ENCODE measurements at regions not wholly inside any gene's neighbourhood (a gene's known extent, or its start where the extent isn't known, plus 50 kb on each side); places are given as distances from the start of the nearest gene placed in this dataset.
A peak's percentile ranks its signal among the peaks of the same experiment; 100 is the strongest.

DNA sequence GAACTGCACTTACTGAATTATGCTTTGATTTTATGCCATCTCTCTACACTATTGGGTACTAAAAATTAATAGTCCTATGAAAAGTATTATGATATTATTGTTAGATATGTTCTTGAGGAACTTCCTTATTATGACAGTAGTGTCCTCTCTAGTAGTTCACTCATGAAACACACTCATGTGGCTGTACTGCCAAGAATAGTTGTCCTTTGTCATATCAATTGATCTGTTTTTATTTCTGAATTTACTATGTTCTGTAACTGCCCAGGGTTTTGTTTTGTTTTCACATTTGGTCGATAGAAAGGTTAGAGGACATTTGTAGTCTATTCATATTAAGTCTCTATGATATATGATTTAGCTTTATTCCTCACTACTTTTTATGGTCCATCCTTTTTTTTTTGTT is 215.2 kb downstream of the PPARGC1A start:
- TF ChIP-seq, protein P1, sequence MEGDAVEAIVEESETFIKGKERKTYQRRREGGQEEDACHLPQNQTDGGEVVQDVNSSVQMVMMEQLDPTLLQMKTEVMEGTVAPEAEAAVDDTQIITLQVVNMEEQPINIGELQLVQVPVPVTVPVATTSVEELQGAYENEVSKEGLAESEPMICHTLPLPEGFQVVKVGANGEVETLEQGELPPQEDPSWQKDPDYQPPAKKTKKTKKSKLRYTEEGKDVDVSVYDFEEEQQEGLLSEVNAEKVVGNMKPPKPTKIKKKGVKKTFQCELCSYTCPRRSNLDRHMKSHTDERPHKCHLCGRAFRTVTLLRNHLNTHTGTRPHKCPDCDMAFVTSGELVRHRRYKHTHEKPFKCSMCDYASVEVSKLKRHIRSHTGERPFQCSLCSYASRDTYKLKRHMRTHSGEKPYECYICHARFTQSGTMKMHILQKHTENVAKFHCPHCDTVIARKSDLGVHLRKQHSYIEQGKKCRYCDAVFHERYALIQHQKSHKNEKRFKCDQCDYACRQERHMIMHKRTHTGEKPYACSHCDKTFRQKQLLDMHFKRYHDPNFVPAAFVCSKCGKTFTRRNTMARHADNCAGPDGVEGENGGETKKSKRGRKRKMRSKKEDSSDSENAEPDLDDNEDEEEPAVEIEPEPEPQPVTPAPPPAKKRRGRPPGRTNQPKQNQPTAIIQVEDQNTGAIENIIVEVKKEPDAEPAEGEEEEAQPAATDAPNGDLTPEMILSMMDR (conservative IDR thresholded peaks at IDR 0.05; ENCODE audit: low read depth, low read length): no peak
- DNase-seq (ENCODE audit: low read depth): no peak
- no peak overlapping the region for H3K4me3 ChIP-seq (ENCODE audit: low read depth, low read length)

DNA sequence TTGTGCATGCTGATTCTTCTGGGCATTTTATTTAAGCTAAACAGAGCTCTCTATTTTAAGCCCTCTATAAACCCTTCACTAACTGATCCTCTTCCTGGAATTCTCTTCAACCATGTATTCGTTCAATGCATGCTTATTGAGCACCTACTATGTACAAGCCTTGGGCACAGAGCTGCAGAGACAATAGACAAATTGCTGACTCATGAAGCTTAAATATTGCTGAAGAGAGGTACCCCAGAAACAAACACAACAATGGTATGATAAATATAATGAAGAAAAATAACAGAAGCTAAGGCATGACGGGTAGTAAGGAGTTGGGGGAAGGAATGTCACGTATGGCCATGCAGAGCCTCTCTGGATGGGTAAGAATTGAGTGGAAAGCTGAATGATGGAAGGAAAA is 222.2 kb downstream of the PPARGC1A start:
- no peak for DNase-seq (ENCODE audit: low read depth)
- TF ChIP-seq, protein P1 (conservative IDR thresholded peaks at IDR 0.05; ENCODE audit: low read depth, low read length): no peak
- no peak overlapping the region for H3K4me3 ChIP-seq (ENCODE audit: low read depth, low read length)

DNA sequence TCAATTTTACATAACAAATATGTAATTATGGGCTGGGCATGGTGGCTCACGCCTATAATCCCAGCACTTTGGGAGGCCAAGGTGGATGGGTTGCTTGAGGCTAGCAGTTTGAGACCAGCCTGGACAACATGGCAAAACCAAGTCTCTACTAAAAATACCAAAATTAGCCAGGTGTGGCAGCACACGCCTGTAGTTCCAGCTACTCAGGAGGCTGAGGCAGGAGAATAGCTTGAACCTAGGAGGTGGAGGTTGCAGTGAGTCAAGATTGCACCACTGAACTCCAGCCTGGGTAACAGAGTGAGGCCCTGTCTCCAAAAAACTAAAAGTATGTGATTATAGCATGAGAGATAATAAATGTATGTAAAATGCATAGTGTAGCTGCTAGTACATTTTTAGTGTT is 229.0 kb downstream of the PPARGC1A start:
- TF ChIP-seq, protein P1 (conservative IDR thresholded peaks at IDR 0.05; ENCODE audit: low read depth, low read length): no peak
- H3K4me3 ChIP-seq (ENCODE audit: low read depth, low read length): no peak overlapping the region
- no peak for DNase-seq (ENCODE audit: low read depth)

DNA sequence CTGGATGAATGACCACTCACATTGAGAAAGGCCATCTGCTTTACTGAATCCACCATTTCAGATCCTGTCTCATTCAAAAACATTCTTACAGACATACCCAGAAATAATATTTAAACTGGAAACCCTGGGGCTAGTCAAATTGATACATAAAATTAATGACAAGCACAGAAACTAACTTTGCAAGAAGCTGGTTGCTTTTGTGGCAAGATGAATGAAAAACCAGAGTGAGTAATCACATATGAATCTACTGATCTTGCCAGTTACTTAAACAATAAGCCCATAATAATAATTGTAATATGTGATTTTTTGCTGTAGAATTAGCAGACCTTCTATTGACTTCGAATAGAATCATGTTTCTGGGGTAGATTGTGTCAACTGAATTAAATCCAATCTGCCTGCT is 235.1 kb downstream of the PPARGC1A start:
- TF ChIP-seq, protein P1 (conservative IDR thresholded peaks at IDR 0.05; ENCODE audit: low read depth, low read length): no peak
- peak; percentile 0 for DNase-seq (ENCODE audit: low read depth)
- no peak overlapping the region for H3K4me3 ChIP-seq (ENCODE audit: low read depth, low read length)

DNA sequence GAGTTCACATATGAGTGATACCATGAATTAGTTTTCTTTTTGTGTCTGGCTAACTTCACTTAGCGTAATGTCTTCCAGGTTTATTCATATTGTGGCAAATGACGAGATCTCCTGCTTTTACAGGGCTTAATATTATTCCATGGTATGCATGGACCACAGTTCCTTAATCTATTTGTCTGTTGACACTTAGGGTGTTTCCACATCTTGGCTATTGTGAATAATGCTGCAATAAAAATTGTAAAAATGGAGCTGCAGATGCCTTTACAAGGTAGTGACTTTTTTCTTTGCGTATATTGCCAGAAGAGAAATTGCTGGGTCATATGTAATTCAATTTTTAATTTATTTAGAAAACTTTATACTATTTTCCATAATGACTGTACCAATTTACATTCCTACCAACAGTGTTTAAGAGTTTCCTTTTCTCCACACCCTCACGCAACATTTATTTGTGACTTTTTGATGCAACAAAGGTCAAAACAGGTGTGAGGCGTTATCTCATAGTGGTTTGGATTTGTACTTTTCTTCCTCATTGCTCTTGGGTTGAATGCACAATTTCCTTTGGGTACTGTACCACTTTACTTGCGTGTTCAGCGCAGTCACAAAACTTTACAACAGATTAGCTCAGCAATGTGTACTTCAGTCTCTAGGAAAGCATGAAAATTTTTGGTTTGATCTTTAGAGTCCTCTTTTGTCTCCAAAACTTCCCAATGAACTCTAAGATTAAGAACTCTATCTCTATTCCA is 240.8 kb downstream of the PPARGC1A start:
- TF ChIP-seq, protein P1 (conservative IDR thresholded peaks at IDR 0.05; ENCODE audit: low read depth, low read length): no peak
- no peak overlapping the region for H3K4me3 ChIP-seq (ENCODE audit: low read depth, low read length)
- DNase-seq (ENCODE audit: low read depth): no peak

- TF ChIP-seq, protein P1 (conservative IDR thresholded peaks at IDR 0.05; ENCODE audit: low read depth, low read length): no peak
- no peak overlapping the region for H3K4me3 ChIP-seq (ENCODE audit: low read depth, low read length)
- DNase-seq (ENCODE audit: low read depth): no peak
These were observed 254.4 kb downstream of the PPARGC1A start for GRCh38 chr4:23635468-23635867.
